Neural progenitor cell (in vitro differentiated cells): ENCODE measurements at regions not wholly inside any gene's neighbourhood (a gene's known extent, or its start where the extent isn't known, plus 50 kb on each side); places are given as distances from the start of the nearest gene placed in this dataset.
"Not testable (repeated sequence)": the region's sequence is repeated elsewhere in the genome, so short reads cannot be mapped to it uniquely, and the experiment has no call there.

Experiments used
- DNase-seq: peaks from one replicate; pipeline ENCODE4 v3.0.0-alpha.2; 2016; ENCODE audit warnings: low spot score
- H2AFZ ChIP-seq: fragments of 200-600 bp; sonication (generic); replicated peaks from 2 replicates; pipeline ENCODE4 v1.6.1; 2016; ENCODE audit warnings: antibody characterized with exemption
- H3F3A ChIP-seq: fragments of 200-600 bp; sonication (generic); 2 replicates; pipeline ENCODE4 v1.6.1; 2016; ENCODE audit warnings: antibody characterized with exemption, low read depth
- H3K27ac ChIP-seq: fragments of 200-600 bp; sonication (generic); 2 replicates; pipeline ENCODE4 v1.5.1; 2016; ENCODE audit warnings: mild to moderate bottlenecking
- H3K27me3 ChIP-seq: fragments of 200-600 bp; sonication (generic); 2 replicates; pipeline ENCODE4 v1.6.1; 2016; ENCODE audit warnings: mild to moderate bottlenecking, moderate library complexity
- H3K36me3 ChIP-seq: fragments of 200-600 bp; sonication (generic); 2 replicates; pipeline ENCODE4 v1.5.1; 2016
- H3K4me1 ChIP-seq: fragments of 200-600 bp; sonication (generic); 2 replicates; pipeline ENCODE4 v1.6.1; 2016; ENCODE audit warnings: mixed run types
- H3K4me2 ChIP-seq: fragments of 200-600 bp; sonication (generic); 2 replicates; pipeline ENCODE4 v1.6.1; 2016
- H3K4me3 ChIP-seq: fragments of 200-600 bp; sonication (generic); 2 replicates; pipeline ENCODE4 v1.5.1; 2016
- H3K79me2 ChIP-seq: fragments of 200-600 bp; sonication (generic); 2 replicates; pipeline ENCODE4 v1.6.1; 2016; ENCODE audit warnings: low read depth
- H3K9ac ChIP-seq: fragments of 200-600 bp; sonication (generic); 2 replicates; pipeline ENCODE4 v1.6.1; 2016
- H3K9me3 ChIP-seq: fragments of 200-600 bp; sonication (generic); 2 replicates; pipeline ENCODE4 v1.5.1; 2016; ENCODE audit warnings: low read depth
- H4K20me1 ChIP-seq: fragments of 200-600 bp; sonication (generic); 2 replicates; pipeline ENCODE4 v1.6.1; 2016; ENCODE audit warnings: low read depth
- H3K27ac Mint-ChIP-seq: 3 replicates; pipeline ENCODE4 v1.8.0; 2021; ENCODE audit warnings: mixed read lengths
- H3K27me3 Mint-ChIP-seq: 2 replicates; pipeline ENCODE4 v1.8.0; 2022; ENCODE audit warnings: low read depth, mild to moderate bottlenecking, inconsistent platforms, moderate library complexity, mixed read lengths; ENCODE audit not compliant: insufficient read depth
- H3K36me3 Mint-ChIP-seq: 3 replicates; pipeline ENCODE4 v1.8.0; 2021; ENCODE audit warnings: mixed read lengths
- H3K4me1 Mint-ChIP-seq: 3 replicates; pipeline ENCODE4 v1.8.0; 2021; ENCODE audit warnings: mixed read lengths
- H3K4me3 Mint-ChIP-seq: 3 replicates; pipeline ENCODE4 v1.8.0; 2021; ENCODE audit warnings: mild to moderate bottlenecking, moderate library complexity, mixed read lengths
- H3K9me3 Mint-ChIP-seq: 3 replicates; pipeline ENCODE4 v1.8.0; 2020; ENCODE audit warnings: mixed read lengths
- CTCF ChIP-seq: fragments of 200-600 bp; sonication (generic); IDR thresholded peaks from 2 replicates; pipeline ENCODE4 v1.5.1; 2017; ENCODE audit warnings: antibody characterized with exemption, mild to moderate bottlenecking
- EZH2 ChIP-seq: fragments of 200-600 bp; sonication (generic); IDR thresholded peaks from 2 replicates; pipeline ENCODE4 v1.6.1; 2017; ENCODE audit warnings: antibody characterized with exemption, mild to moderate bottlenecking, moderate library complexity
- EZH2phosphoT487 ChIP-seq: fragments of 200-600 bp; sonication (generic); IDR thresholded peaks from 2 replicates; pipeline ENCODE4 v1.6.1; 2017; ENCODE audit warnings: antibody characterized with exemption

- Histone ChIP-seq H2AFZ (no peak overlapping the region), H3K4me1 (no peaks in the 10 kb centered on the region), H3F3A (no peaks in the 10 kb centered on the region), H3K36me3 (peaks cover 12% of the 10 kb centered on the region), H3K79me2 (peaks cover 20% of the 10 kb centered on the region), H3K27ac (no peak overlapping the region), H3K9ac (no peak overlapping the region), H3K4me3 (no peak overlapping the region), H3K9me3 (peaks cover 3% of the 10 kb centered on the region), H4K20me1 (no peaks in the 10 kb centered on the region), H3K4me2 (no peak overlapping the region), H3K27me3 (no peaks in the 10 kb centered on the region)
- no peak for DNase-seq
- Mint-ChIP-seq H3K9me3 (peaks cover 71% of the 10 kb centered on the region), H3K27me3 (peaks cover 4% of the 10 kb centered on the region), H3K4me1 (no peaks in the 10 kb centered on the region), H3K36me3 (peaks cover 82% of the 10 kb centered on the region), H3K27ac (no peak overlapping the region), H3K4me3 (no peak overlapping the region)
- TF ChIP-seq CTCF (no peak), EZH2 (no peak), EZH2phosphoT487 (no peak)
These were observed 139.3 kb downstream of the SNRPN start for GRCh38 chr15:25094066-25094465.

- peaks cover 3% of the 10 kb centered on the region for H3K9me3 ChIP-seq
- peaks cover 12% of the 10 kb centered on the region for H3K36me3 ChIP-seq
- H3K9ac ChIP-seq = no peak overlapping the region
- peaks cover 20% of the 10 kb centered on the region for H3K79me2 ChIP-seq
- no peak overlapping the region for H3K27ac ChIP-seq
- no peak overlapping the region for H3K4me2 ChIP-seq
- H3K4me1 ChIP-seq = no peaks in the 10 kb centered on the region
- no peak for DNase-seq
- Mint-ChIP-seq H3K27ac (no peak overlapping the region), H3K36me3 (peaks cover 81% of the 10 kb centered on the region), H3K4me3 (no peak overlapping the region), H3K4me1 (no peaks in the 10 kb centered on the region), H3K27me3 (peaks cover 4% of the 10 kb centered on the region), H3K9me3 (peaks cover 70% of the 10 kb centered on the region)
- H4K20me1 ChIP-seq = no peaks in the 10 kb centered on the region
- H3K27me3 ChIP-seq = no peaks in the 10 kb centered on the region
- H3K4me3 ChIP-seq = no peak overlapping the region
- H3F3A ChIP-seq = no peaks in the 10 kb centered on the region
- no peak for TF ChIP-seq EZH2phosphoT487
- H2AFZ ChIP-seq = no peak overlapping the region
These were observed 139.7 kb downstream of the SNRPN start for GRCh38 chr15:25094519-25094918.

- no peak overlapping the region for H2AFZ ChIP-seq
- H3K9me3 ChIP-seq = peaks cover 3% of the 10 kb centered on the region
- Mint-ChIP-seq H3K4me3 (no peak overlapping the region), H3K27me3 (peaks cover 4% of the 10 kb centered on the region), H3K4me1 (no peaks in the 10 kb centered on the region), H3K9me3 (peaks cover 64% of the 10 kb centered on the region), H3K27ac (no peak overlapping the region), H3K36me3 (peaks cover 74% of the 10 kb centered on the region)
- no peak for DNase-seq
- H3K27me3 ChIP-seq = no peaks in the 10 kb centered on the region
- H3K79me2 ChIP-seq = peaks cover 20% of the 10 kb centered on the region
- H4K20me1 ChIP-seq = no peaks in the 10 kb centered on the region
- H3K9ac ChIP-seq = no peak overlapping the region
- H3K4me3 ChIP-seq = no peak overlapping the region
- H3K27ac ChIP-seq = no peak overlapping the region
- no peaks in the 10 kb centered on the region for H3F3A ChIP-seq
- no peak overlapping the region for H3K4me2 ChIP-seq
- no peaks in the 10 kb centered on the region for H3K4me1 ChIP-seq
- peaks cover 12% of the 10 kb centered on the region for H3K36me3 ChIP-seq
- no peak for TF ChIP-seq CTCF
- no peak for TF ChIP-seq EZH2
- no peak for TF ChIP-seq EZH2phosphoT487
These were observed 140.4 kb downstream of the SNRPN start for GRCh38 chr15:25095179-25095578.

- H3K27me3 ChIP-seq, H3K9ac ChIP-seq, DNase-seq, H3K4me3 Mint-ChIP-seq, H3K4me3 ChIP-seq, H3K27ac ChIP-seq, H3K79me2 ChIP-seq, H4K20me1 ChIP-seq, H3K4me1 ChIP-seq, H3K4me2 ChIP-seq, H3K27ac Mint-ChIP-seq, H3F3A ChIP-seq, H2AFZ ChIP-seq, H3K27me3 Mint-ChIP-seq, H3K9me3 ChIP-seq, H3K4me1 Mint-ChIP-seq: not testable (repeated sequence)
- peaks cover 52% of the 10 kb centered on the region for H3K36me3 Mint-ChIP-seq
- H3K36me3 ChIP-seq = peaks cover 17% of the 10 kb centered on the region
- peaks cover 38% of the 10 kb centered on the region for H3K9me3 Mint-ChIP-seq
These were observed 145.2 kb downstream of the SNRPN start for GRCh38 chr15:25099966-25100365.
